Nephron (organoid): ENCODE measurements at regions not wholly inside any gene's neighbourhood (a gene's known extent, or its start where the extent isn't known, plus 50 kb on each side); places are given as distances from the start of the nearest gene placed in this dataset.

Source experiments
- H3K27ac Mint-ChIP-seq, 3 experiments: 2 replicates each; pipeline ENCODE4 v1.8.0; 2020; ENCODE audit warnings: mixed read lengths in 3 of 3, mild to moderate bottlenecking in 2 of 3, moderate library complexity in 1 of 3
- H3K27me3 Mint-ChIP-seq: 2 replicates; pipeline ENCODE4 v1.8.0; 2021; ENCODE audit warnings: low read depth, mild to moderate bottlenecking, moderate library complexity, mixed read lengths
- H3K36me3 Mint-ChIP-seq: 2 replicates; pipeline ENCODE4 v1.8.0; 2020; ENCODE audit warnings: low read depth, mixed read lengths
- H3K4me1 Mint-ChIP-seq: 2 replicates; pipeline ENCODE4 v1.8.0; 2020; ENCODE audit warnings: mixed read lengths
- H3K4me3 Mint-ChIP-seq, 3 experiments: 2 replicates each; pipeline ENCODE4 v1.8.0; 2020; ENCODE audit warnings: mild to moderate bottlenecking in 3 of 3, mixed read lengths in 3 of 3, moderate library complexity in 2 of 3
- H3K9me3 Mint-ChIP-seq: 2 replicates; pipeline ENCODE4 v1.8.0; 2020; ENCODE audit warnings: mixed read lengths
- CTCF ChIP-seq, 3 experiments: fragments of 200-600 bp; sonication (generic); IDR thresholded peaks; one replicate each; pipeline ENCODE4 v1.5.0; 2021; ENCODE audit warnings: antibody characterized with exemption in 3 of 3; ENCODE audit not compliant: unreplicated experiment in 3 of 3

- peaks cover 10% of the 10 kb centered on the region for H3K27me3 Mint-ChIP-seq
- H3K27ac Mint-ChIP-seq: no peak overlapping the region
- no peak for TF ChIP-seq CTCF (IDR thresholded peaks at IDR 0.05; ENCODE audit: unreplicated experiment in 3 of 3)
- H3K4me3 Mint-ChIP-seq: no peak overlapping the region
- no peaks in the 10 kb centered on the region for H3K9me3 Mint-ChIP-seq
- no peaks in the 10 kb centered on the region for H3K36me3 Mint-ChIP-seq
- H3K4me1 Mint-ChIP-seq: no peaks in the 10 kb centered on the region
These were observed 99.4 kb downstream of the RMI1 start for GRCh38 chr9:84079994-84080393.

GRCh38 chr9:84101964-84102632 lies 121.5 kb downstream of the RMI1 start:
- Mint-ChIP-seq H3K27me3 (peaks cover 42% of the 10 kb centered on the region), H3K27ac (no peak overlapping the region), H3K4me3 (peak overlapping the region; percentile 53 to 79 (median 68)), H3K4me1 (peaks cover 12% of the 10 kb centered on the region), H3K9me3 (no peaks in the 10 kb centered on the region), H3K36me3 (no peaks in the 10 kb centered on the region)
- no peak for TF ChIP-seq CTCF (IDR thresholded peaks at IDR 0.05; ENCODE audit: unreplicated experiment in 3 of 3)

- no peak for TF ChIP-seq CTCF (IDR thresholded peaks at IDR 0.05; ENCODE audit: unreplicated experiment in 3 of 3)
- Mint-ChIP-seq H3K9me3 (no peaks in the 10 kb centered on the region), H3K4me1 (peaks cover 12% of the 10 kb centered on the region), H3K36me3 (no peaks in the 10 kb centered on the region), H3K4me3 (no peak overlapping the region), H3K27me3 (peaks cover 47% of the 10 kb centered on the region), H3K27ac (peak overlapping the region in 1 of 3 experiments; percentile 29)
These were observed 123.2 kb downstream of the RMI1 start for GRCh38 chr9:84103651-84104377.

GRCh38 chr9:84107081-84107480 lies 126.5 kb downstream of the RMI1 start:
- Mint-ChIP-seq H3K27ac (no peak overlapping the region), H3K4me1 (peaks cover 12% of the 10 kb centered on the region), H3K36me3 (no peaks in the 10 kb centered on the region), H3K27me3 (peaks cover 22% of the 10 kb centered on the region), H3K9me3 (no peaks in the 10 kb centered on the region), H3K4me3 (no peak overlapping the region)
- no peak for TF ChIP-seq CTCF (IDR thresholded peaks at IDR 0.05; ENCODE audit: unreplicated experiment in 3 of 3)

- Mint-ChIP-seq H3K27me3 (peaks cover 16% of the 10 kb centered on the region), H3K4me3 (no peak overlapping the region), H3K27ac (no peak overlapping the region), H3K36me3 (no peaks in the 10 kb centered on the region), H3K4me1 (peaks cover 12% of the 10 kb centered on the region), H3K9me3 (peaks cover 5% of the 10 kb centered on the region)
- TF ChIP-seq CTCF (IDR thresholded peaks at IDR 0.05; ENCODE audit: unreplicated experiment in 3 of 3): no peak
These were observed 127.4 kb downstream of the RMI1 start for GRCh38 chr9:84107995-84108394.

- H3K36me3 Mint-ChIP-seq: no peaks in the 10 kb centered on the region
- no peak overlapping the region for H3K27ac Mint-ChIP-seq
- peaks cover 35% of the 10 kb centered on the region for H3K9me3 Mint-ChIP-seq
These were observed 131.1 kb downstream of the RMI1 start for GRCh38 chr9:84111726-84112125.

More at GRCh38 chr9:84111726-84112125, 131.1 kb downstream of the RMI1 start:
- Mint-ChIP-seq H3K4me1 (no peaks in the 10 kb centered on the region), H3K27me3 (peaks cover 4% of the 10 kb centered on the region), H3K4me3 (no peak overlapping the region)
- TF ChIP-seq CTCF (IDR thresholded peaks at IDR 0.05; ENCODE audit: unreplicated experiment in 3 of 3): no peak
